Coronary artery (tissue), 2 donors: ENCODE measurements at regions not wholly inside any gene's neighbourhood (a gene's known extent, or its start where the extent isn't known, plus 50 kb on each side); places are given as distances from the start of the nearest gene placed in this dataset.

Experiments
- DNase-seq: peaks from one replicate; pipeline ENCODE4 v3.0.0-alpha.2; 2017; ENCODE audit warnings: low spot score
- H3K27ac ChIP-seq, 2 donors: fragments of 200-600 bp; sonication (generic); one replicate each; pipeline ENCODE4 v1.5.1; 2016 to 2019
- H3K4me3 ChIP-seq: fragments of 200-600 bp; sonication (generic); 2 replicates; pipeline ENCODE4 v1.5.1; 2016; ENCODE audit warnings: mild to moderate bottlenecking, moderate library complexity
- TF ChIP-seq, protein P1 (sequence below): fragments of 200-600 bp; sonication (generic); IDR thresholded peaks from one replicate; pipeline ENCODE4 v1.5.1; 2019; ENCODE audit warnings: antibody characterized with exemption

GRCh38 chr19:31427857-31428256 is 78.6 kb upstream of the TSHZ3 start:
- H3K27ac ChIP-seq: no peak overlapping the region
- DNase-seq: no peak
- TF ChIP-seq, protein P1, sequence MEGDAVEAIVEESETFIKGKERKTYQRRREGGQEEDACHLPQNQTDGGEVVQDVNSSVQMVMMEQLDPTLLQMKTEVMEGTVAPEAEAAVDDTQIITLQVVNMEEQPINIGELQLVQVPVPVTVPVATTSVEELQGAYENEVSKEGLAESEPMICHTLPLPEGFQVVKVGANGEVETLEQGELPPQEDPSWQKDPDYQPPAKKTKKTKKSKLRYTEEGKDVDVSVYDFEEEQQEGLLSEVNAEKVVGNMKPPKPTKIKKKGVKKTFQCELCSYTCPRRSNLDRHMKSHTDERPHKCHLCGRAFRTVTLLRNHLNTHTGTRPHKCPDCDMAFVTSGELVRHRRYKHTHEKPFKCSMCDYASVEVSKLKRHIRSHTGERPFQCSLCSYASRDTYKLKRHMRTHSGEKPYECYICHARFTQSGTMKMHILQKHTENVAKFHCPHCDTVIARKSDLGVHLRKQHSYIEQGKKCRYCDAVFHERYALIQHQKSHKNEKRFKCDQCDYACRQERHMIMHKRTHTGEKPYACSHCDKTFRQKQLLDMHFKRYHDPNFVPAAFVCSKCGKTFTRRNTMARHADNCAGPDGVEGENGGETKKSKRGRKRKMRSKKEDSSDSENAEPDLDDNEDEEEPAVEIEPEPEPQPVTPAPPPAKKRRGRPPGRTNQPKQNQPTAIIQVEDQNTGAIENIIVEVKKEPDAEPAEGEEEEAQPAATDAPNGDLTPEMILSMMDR: no peak
- no peak overlapping the region for H3K4me3 ChIP-seq

DNA sequence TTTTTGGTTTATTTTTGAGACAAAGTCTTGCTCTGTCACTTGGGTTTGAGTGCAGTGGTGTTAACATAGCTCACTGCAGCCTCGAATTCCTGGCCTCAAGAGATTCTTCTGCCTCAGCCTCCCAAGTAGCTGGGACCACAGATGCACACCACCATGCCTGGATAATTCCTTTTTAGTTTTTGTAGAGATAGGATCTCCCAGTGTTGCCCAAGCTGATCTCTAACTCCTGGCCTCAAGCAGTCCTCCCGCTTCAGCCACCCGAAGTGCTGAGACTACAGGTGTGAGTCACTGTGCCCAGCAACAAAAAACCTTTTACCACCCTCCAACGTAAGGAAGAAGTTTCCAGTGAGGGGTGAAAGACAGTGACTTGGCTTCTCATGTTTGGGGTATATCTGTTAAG is 81.1 kb upstream of the TSHZ3 start:
- Histone ChIP-seq H3K4me3 (no peak overlapping the region), H3K27ac (no peak overlapping the region)
- TF ChIP-seq, protein P1: no peak
- no peak for DNase-seq

DNA sequence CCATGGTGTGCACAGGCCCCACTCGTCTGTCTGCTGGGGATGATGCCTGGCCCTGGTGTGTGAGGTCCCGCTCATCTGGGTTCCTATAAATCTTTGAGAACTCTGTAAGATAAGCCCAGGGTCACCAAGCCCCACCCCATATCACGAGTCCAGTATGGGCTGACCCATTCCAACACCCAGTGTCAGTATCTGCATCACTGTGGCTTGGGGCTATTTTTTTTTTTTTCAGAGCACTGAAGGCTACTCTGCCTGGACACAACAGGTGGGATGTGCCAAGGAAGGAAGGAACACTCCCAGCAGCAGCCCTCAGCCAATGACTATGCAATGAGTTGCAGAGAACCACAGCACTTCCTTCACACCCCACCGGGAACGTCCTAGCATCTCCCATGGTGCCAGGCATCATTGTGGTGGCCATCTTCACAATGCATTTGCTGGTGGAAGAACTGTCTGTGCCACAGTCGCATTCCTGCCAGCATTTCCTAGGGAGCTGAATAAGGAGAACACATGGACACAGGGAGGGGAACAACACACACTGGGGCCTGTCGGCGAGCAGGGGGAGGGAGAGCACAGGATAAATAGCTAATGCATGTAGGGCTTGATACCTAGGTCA is 83.1 kb upstream of the TSHZ3 start:
- TF ChIP-seq, protein P1: no peak
- Histone ChIP-seq H3K4me3 (no peak overlapping the region), H3K27ac (no peak overlapping the region)
- no peak for DNase-seq

GRCh38 chr19:31436121-31436776 is 87.0 kb upstream of the TSHZ3 start:
- no peak for DNase-seq
- TF ChIP-seq, protein P1: no peak
- Histone ChIP-seq H3K4me3 (no peak overlapping the region), H3K27ac (no peak overlapping the region)

- H3K27ac ChIP-seq: no peak overlapping the region
- H3K4me3 ChIP-seq: no peak overlapping the region
- TF ChIP-seq, protein P1: no peak
- DNase-seq: no peak
Measured at GRCh38 chr19:31438401-31439269, 89.4 kb upstream of the TSHZ3 start.

DNA sequence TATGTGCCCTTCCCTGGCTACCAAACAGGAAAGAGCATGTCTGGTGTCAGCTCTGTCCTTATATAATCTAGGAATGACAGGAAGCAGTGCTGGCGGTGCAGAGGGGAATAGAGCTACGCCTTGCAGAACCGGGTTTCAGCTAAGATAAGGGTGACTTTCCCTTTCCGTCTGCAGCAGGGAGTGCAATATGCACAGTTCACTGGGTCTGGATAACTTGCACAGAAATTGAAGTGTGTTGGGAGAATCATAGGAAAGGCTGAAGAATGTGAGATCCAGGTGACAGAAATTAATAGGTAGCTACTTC is 90.0 kb upstream of the TSHZ3 start:
- no peak for DNase-seq
- H3K4me3 ChIP-seq: no peak overlapping the region
- H3K27ac ChIP-seq: no peak overlapping the region
- TF ChIP-seq, protein P1: no peak
